ENCODE measurements at regions not wholly inside any gene's neighbourhood (a gene's known extent, or its start where the extent isn't known, plus 50 kb on each side); places are given as distances from the start of the nearest gene placed in this dataset.

GRCh38 chr2:6290217-6291015, 575.3 kb downstream of the CMPK2 start:
- no peak for DNase-seq

- no peak for DNase-seq
Observed at GRCh38 chr2:6294791-6295190, 570.9 kb downstream of the CMPK2 start.

DNA sequence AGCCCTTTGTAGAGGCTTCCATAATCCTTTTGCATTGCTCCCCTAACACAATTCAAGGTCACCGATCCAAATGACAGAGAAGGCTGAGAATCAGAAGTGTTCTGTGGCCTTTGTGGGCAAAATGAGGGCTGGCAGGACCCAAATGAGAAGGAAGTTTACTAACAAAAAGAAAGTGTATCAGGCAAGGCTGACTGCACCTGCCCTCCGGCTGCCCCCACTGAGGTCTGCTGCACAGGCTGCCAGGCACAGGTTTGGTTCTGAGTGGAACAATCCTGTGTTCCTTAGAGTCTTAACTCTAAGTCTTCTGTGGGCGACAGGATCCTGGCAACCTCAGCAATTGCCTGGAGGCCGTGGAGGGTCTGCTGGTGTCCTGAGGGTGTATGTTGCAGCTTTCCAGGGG, 568.5 kb downstream of the CMPK2 start:
- DNase-seq = no peak

DNA sequence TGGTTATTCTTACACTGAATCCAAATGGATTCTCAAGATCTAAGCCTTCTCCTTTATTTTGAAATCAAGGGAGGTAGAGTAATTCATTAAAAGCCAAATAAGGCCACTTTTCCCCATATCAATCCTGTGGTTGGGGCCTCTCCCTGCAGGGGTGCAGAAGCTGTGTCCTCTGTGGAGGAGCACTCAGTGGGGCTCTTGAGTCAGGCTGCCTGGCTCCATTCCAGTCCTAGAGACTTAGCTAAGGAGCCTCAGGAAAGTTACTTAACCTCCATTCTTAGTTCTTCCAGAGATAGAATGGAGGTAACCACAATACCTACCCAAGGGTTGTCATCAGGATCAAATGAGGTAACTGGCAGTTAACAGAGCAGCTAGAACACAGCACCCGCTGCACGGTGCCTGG, 564.3 kb downstream of the CMPK2 start:
- no peak for DNase-seq

- no peak for DNase-seq
Observed at GRCh38 chr2:6308986-6309385, 556.7 kb downstream of the CMPK2 start.

DNA sequence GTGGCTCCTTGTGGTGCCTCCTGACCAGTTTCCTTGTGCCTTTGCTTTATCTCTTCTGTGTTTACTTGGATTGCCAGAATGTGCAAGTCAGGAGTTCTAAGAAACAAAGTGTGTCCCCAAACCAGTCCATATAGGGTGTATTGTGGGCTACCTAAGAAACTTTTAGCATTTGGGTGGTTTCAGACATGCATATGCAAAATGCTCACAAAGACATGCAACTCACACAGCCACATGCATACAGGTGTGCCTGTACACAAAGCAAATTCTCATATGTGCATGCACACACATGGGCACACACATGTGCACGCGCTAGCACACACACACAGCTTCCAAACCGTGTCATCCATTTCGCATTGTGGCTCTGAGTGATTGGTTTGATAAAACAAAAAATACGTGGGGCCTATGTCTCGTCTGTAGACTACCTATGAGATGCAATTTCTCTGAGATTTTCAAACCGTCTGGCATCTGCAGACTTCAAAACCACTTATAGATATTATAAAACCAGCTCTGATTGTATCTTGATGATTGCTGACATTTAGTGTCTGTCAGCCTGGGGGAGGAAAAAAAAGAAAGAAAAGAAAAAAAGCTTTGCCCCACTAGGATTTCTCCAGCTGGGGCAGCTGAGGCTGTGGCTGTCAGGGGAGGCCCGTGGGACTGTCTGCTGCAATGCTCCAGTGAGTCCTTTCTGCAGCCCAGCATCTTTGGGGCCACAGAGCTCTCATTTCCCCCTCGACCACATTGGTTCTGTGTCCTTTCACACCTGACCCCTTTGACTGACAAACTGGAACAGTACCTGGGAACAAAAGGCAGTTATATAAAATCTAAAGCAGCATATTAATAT, 556.1 kb downstream of the CMPK2 start:
- DNase-seq = no peak

- no peak for DNase-seq
Observed at GRCh38 chr2:6310256-6311215, 555.2 kb downstream of the CMPK2 start.

DNA sequence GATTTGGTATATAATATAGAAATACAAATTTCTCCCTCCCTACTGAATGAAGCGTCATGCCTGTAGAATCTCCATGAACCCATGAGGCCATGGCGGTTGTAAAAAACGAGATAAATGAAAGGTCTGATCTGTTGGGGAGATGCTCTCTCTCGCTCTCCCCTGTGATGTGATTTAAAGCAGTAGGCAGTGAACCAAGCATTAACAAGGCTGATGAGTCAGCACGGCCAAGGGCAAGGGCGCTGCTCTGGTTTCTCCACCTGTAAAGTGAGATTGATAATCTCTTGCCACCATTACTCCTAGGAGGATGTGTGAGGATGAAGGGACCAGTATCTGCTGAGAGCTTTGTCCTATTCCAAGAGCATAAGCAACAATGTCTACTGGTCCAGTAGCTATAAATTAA, 553.3 kb downstream of the CMPK2 start:
- DNase-seq = no peak

GRCh38 chr2:6314218-6314960, 551.3 kb downstream of the CMPK2 start:
- no peak for DNase-seq

- DNase-seq = no peak
Observed at GRCh38 chr2:6325616-6326015, 540.1 kb downstream of the CMPK2 start.

- no peak for DNase-seq
Observed at GRCh38 chr2:6326958-6327357, 538.7 kb downstream of the CMPK2 start.

DNA sequence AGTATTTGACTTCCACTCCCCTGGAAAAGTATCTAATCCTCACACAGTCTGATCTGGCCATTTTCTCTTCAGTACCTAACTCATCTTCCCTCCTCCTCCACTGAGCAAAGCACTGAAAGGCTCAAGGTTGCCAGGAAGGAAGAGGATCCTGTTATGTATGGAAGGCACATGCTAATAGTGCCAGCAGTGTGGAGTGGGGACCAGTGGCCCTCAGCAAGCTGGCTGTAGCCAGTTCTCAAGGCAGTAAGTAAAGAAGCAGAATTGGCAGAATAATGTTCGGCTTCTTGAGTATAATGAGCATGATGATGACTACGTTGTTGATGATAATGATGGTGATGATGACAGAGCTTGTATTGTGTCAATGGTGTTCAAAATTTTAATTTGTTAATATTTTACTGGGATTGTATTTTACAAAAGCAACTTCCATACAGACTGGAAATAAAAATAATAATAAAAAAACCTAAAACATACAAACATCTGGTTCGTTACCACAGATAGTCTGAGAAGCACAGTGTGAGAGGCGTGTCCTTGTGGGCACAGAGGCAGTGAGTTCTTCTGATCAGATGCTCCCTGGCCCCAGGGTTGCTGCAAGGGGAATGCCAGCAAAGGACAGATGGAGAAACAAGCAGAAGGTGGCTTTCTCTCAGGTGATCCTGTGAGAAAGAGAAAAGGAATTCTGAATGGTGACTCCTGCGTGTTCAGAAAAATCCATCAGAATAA, 528.8 kb downstream of the CMPK2 start:
- no peak for DNase-seq

DNA sequence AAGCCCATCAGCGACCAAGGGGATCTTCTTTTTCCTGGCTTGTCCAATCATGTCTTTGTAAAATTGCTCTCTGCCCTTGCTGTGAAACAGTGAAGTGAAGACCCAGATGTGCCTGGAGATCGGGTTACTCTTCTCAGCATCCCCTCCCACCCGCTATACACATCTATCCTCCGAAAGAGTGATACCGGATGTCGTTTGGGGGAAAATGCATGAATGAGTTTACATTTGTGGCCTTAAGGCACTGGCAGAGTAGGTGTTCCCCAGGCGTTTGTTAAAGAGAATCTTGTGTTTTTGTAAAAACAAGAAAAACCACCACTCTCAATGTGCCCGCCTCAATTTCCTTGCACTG, 528.3 kb downstream of the CMPK2 start:
- DNase-seq = no peak

GRCh38 chr2:6341588-6342129, 524.0 kb downstream of the CMPK2 start:
- no peak for DNase-seq

DNA sequence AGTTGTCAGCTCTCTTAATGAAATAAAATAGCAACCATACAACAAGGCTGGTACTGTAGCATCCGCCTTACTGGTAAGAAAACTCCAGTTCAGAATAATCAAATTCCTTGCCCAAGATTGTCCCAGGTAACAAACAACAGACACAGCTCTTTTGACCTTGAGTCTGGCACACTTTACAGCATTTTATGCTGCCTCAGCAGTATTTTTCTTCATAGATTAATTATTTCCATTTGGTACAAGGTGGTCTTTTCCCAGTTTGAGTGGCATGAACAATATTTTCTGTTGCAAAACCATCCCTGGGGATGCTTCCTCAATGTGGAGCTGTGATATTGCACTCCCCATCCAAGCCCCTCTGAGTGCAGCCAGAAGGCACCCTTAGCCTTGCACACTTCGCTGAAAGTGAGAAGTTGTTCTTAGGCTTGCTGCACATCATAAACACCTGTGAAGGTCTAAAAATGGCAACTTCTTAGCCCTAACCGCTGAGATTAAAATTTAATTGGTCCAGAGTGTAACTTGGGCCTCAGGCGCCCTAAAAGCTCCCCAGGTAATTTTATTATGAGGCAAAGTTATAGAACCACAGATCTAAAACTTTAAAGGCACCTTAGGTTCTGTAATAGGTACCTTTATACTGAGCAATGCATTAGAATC, 523.3 kb downstream of the CMPK2 start:
- no peak for DNase-seq

DNA sequence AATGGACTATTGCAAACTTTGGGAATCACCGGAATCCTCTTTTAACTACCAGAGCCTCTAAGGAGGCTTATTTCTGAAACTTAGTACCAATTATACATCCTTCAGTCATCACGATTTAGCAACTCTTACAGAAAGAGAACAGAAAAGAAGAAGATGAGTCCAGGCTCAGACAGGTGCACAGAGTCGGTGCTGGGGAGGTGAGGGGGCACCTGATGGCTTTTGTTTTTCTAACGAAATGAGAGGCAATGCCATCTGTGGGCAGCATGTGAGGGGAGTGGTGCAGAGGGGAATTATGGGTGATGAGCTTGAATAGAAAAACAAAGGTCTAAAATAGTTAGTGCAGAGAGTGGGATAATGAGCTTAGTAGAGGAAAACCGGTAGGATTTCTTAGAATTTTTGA, 522.6 kb downstream of the CMPK2 start:
- DNase-seq = no peak

- no peak for DNase-seq
Observed at GRCh38 chr2:6352247-6352646, 513.5 kb downstream of the CMPK2 start.

- DNase-seq = peak; percentile 13
Observed at GRCh38 chr2:6352906-6353515, 512.7 kb downstream of the CMPK2 start.

- no peak for DNase-seq
Observed at GRCh38 chr2:6353669-6354068, 512.0 kb downstream of the CMPK2 start.

GRCh38 chr2:6354546-6354945, 511.2 kb downstream of the CMPK2 start:
- no peak for DNase-seq
